Testis (tissue), 2 donors: ENCODE measurements at regions not wholly inside any gene's neighbourhood (a gene's known extent, or its start where the extent isn't known, plus 50 kb on each side); places are given as distances from the start of the nearest gene placed in this dataset.
A peak's percentile ranks its signal among the peaks of the same experiment; 100 is the strongest.

Experiments
- DNase-seq: peaks from one replicate; pipeline ENCODE4 v3.0.0-alpha.2; 2019
- H3K27ac ChIP-seq, 2 donors: fragments of 200-600 bp; sonication (generic); one replicate each; pipeline ENCODE4 v1.5.1; 2019
- H3K27me3 ChIP-seq: fragments of 200-600 bp; sonication (generic); one replicate; pipeline ENCODE4 v1.5.1; 2019
- H3K36me3 ChIP-seq: fragments of 200-600 bp; sonication (generic); one replicate; pipeline ENCODE4 v1.5.1; 2017; ENCODE audit warnings: low read depth; ENCODE audit errors: missing control alignments
- H3K4me1 ChIP-seq: fragments of 200-600 bp; sonication (generic); one replicate; pipeline ENCODE4 v1.5.1; 2019
- H3K4me3 ChIP-seq, 2 donors: fragments of 200-600 bp; sonication (generic); one replicate each; pipeline ENCODE4 v1.5.1; 2017 to 2019
- H3K9me3 ChIP-seq: fragments of 200-600 bp; sonication (generic); one replicate; pipeline ENCODE4 v1.5.1; 2017
- POLR2A ChIP-seq: fragments of 450-650 bp; IDR thresholded peaks from one replicate; pipeline ENCODE4 v1.6.1; 2017; ENCODE audit warnings: antibody characterized with exemption, mild to moderate bottlenecking, moderate library complexity
- WGBS, 2 donors: methylation state at CpG; one replicate each; pipeline ENCODE4 v1.1.5; 2018; 5-methylcytosine and 5-hydroxymethylcytosine counted together
- intact Hi-C: fragments of 100-400 bp; cut with DNase I; formaldehyde crosslinking; loops from one replicate; pipeline ENCODE4 v1.15.1; 2023; ENCODE audit warnings: low total_unique reads
- TF ChIP-seq, protein P1 (sequence below), 3 experiments: fragments of 450-650 bp in 2 of 3; fragments of 200-600 bp in 1 of 3; sonication (generic) in 1 of 3; IDR thresholded peaks; one replicate each; pipeline ENCODE4 v1.5.1; 2016 to 2019; ENCODE audit warnings: antibody characterized with exemption in 3 of 3, mild to moderate bottlenecking in 2 of 3, moderate library complexity in 1 of 3

DNA sequence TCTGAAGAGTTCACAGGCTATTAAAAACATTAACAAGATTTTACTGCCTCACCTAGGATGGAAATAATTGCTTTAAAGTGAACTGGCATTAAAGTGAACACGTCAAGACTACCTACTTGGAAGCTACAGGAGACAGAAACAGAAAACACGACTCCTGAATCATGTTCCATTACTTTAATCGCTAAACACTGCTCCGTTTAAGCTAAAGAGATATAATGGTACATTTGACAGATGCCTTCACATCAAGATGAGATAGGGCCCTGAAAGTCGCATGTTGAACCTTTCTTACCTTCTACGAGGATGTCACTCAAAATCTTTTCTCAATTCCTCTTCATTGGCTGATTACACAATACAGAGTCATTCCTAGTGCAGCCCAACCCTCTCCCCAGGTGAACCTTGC, 206.3 kb upstream of the GATB start:
- DNase-seq, result no peak
- Histone ChIP-seq H3K4me1 (no peaks in the 10 kb centered on the region), H3K27ac (no peak overlapping the region), H3K4me3 (no peak overlapping the region), H3K9me3 (no peaks in the 10 kb centered on the region), H3K27me3 (no peaks in the 10 kb centered on the region), H3K36me3 (no peaks in the 10 kb centered on the region)
- 82 to 85% methylated on average over 6 of the region's 6 CpGs for WGBS, 2 donors
- intact Hi-C loops, result no loop called here
- TF ChIP-seq POLR2A, result no peak
- TF ChIP-seq, protein P1, sequence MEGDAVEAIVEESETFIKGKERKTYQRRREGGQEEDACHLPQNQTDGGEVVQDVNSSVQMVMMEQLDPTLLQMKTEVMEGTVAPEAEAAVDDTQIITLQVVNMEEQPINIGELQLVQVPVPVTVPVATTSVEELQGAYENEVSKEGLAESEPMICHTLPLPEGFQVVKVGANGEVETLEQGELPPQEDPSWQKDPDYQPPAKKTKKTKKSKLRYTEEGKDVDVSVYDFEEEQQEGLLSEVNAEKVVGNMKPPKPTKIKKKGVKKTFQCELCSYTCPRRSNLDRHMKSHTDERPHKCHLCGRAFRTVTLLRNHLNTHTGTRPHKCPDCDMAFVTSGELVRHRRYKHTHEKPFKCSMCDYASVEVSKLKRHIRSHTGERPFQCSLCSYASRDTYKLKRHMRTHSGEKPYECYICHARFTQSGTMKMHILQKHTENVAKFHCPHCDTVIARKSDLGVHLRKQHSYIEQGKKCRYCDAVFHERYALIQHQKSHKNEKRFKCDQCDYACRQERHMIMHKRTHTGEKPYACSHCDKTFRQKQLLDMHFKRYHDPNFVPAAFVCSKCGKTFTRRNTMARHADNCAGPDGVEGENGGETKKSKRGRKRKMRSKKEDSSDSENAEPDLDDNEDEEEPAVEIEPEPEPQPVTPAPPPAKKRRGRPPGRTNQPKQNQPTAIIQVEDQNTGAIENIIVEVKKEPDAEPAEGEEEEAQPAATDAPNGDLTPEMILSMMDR (IDR thresholded peaks at IDR 0.05), result no peak

DNA sequence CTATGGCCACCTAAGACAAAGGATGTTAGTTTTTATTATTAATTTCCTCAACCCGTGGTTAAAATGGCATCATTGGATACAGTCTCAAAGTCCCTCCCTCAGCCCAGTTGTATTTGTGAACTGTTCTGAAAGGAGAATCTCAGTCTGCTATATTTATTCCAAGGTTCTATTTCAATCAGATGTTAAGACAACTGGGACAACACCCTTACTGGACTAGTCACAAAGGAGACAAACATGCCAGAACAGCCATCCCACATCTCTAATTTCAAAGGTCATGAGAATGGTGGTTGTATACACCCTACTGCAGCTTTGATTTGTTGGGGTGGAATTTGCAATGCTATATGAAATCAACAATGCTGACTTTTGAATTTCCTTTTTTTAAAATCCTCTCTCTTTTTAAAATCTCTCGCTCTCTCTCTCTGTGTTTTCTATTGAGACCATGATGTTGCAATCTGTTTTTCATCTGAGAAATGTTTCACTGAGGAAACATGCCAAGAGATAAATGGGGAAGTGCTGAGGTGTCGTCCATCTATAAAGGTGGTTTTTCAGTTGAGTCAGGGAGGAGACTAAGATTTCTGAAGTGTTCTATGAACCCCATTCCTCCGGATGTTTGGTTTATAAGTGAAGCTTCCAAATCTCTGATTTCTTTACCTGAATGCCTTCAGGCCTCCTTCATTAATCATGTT, 201.5 kb upstream of the GATB start:
- Histone ChIP-seq H3K4me1 (peaks cover 1% of the 10 kb centered on the region), H3K36me3 (no peaks in the 10 kb centered on the region), H3K27me3 (no peaks in the 10 kb centered on the region), H3K27ac (no peak overlapping the region), H3K4me3 (no peak overlapping the region), H3K9me3 (no peaks in the 10 kb centered on the region)
- no peak for DNase-seq
- TF ChIP-seq POLR2A, result no peak
- TF ChIP-seq, protein P1 (IDR thresholded peaks at IDR 0.05), result no peak
- 83 to 84% methylated on average over 4 of the region's 4 CpGs for WGBS, 2 donors
- intact Hi-C loops, result no loop called here

DNA sequence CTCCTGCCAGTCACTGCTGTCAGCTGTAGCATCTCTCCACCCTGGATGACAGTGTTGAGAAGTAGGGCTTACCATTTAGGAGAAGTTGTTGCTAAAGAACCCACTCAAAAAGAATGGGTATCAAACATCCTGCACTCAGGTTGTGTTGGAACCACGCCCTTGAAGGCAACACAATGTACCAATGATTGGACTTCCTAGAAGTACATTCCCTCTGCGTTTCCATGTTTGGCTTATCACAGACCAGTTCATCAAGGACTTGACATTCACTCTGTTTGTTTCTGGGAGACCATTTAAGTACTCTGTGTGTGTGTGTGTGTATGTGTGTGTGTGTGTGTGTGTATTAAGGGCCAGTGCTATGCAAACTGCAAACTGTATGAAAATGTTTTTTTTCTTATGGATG, 200.6 kb upstream of the GATB start:
- no peak overlapping the region for H3K4me3 ChIP-seq
- no peaks in the 10 kb centered on the region for H3K36me3 ChIP-seq
- no peaks in the 10 kb centered on the region for H3K27me3 ChIP-seq
- H3K9me3 ChIP-seq, result no peaks in the 10 kb centered on the region
- peaks cover 6% of the 10 kb centered on the region for H3K4me1 ChIP-seq
- no peak for TF ChIP-seq POLR2A
- TF ChIP-seq, protein P1 (IDR thresholded peaks at IDR 0.05), result no peak
- no peak overlapping the region for H3K27ac ChIP-seq
- no peak for DNase-seq
- WGBS, 2 donors, result 54 to 60% methylated on average over 2 of the region's 2 CpGs
- intact Hi-C loops, result no loop called here

DNA sequence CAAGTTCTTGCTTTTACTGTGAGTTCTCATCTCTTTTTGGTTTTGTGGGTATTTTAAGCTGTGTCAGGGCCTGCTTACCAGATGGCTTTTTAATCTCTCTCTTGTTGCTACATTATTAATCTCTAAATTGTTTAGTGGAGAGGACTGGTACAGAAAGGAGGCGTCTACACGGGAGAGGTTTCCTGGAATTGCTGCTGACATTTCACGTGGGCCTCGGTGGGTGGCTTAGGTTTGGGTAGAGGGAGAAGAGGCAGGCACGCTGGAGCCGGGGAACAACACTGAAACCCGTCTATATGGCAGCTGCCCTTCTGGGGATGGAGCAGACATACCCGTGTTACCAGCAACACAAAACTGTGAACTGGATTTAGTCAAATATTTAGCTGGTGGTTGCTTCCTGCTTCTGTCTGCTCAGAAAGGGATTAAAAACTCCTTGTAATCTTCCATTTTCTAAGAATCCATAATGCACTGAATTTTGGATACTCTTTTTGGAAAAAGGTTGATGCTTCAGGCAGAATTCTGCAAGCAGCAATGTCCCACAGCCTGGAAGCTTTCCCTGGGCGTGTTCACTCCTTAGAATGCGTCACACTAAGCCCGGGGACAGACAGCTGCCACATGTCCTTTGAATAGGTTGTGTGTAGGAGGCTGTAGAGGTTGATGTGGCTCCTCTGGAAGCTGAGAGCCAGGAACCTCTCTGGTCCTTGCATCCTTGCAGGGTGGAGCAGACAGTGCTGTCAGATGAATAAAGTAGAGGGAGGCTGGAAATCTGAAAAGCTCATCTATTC, 199.8 kb upstream of the GATB start:
- TF ChIP-seq POLR2A, result no peak
- TF ChIP-seq, protein P1 (IDR thresholded peaks at IDR 0.05), result no peak
- no peaks in the 10 kb centered on the region for H3K27me3 ChIP-seq
- H3K4me1 ChIP-seq, result peaks cover 6% of the 10 kb centered on the region
- intact Hi-C loops, result no loop called here
- H3K9me3 ChIP-seq, result no peaks in the 10 kb centered on the region
- no peak overlapping the region for H3K4me3 ChIP-seq
- 74 to 75% methylated on average over 11 of the region's 11 CpGs for WGBS, 2 donors
- H3K27ac ChIP-seq, result no peak overlapping the region
- no peaks in the 10 kb centered on the region for H3K36me3 ChIP-seq
- peak; percentile 18 for DNase-seq
